ENCODE measurements at regions not wholly inside any gene's neighbourhood (a gene's known extent, or its start where the extent isn't known, plus 50 kb on each side); places are given as distances from the start of the nearest gene placed in this dataset.

DNA sequence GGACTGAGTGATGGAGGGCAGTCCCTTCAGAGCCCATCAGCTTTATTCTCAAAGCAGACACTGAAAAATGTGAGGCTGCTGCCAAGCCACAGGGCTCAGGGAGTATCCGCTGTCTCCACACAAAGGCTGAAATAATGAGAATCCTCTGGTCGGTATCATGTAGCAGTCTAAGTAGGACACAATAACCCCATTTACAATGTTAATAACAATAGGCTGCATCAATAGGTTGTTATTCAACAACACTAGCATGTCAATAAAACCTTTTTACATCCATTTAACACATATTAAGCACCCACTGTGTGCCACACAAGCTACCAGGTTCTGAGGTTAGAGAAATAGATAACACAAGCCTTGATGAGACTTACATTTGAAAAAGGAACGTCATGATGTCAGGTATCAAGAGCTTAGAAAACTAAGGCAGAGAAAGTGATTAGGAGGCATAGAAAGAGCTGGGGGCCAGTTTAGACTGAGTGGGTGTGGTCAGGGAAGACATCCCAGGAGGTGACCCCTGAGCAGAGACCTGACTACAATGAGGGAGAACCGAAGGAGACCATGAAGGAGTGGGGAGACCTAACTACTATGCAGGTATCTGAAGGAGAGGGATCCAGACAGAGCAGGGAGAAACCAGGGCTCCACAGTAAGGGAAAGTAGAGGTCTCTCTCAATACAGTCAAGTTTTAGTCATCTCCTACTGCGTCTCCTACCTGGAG lies 140.1 kb upstream of the GRIA1 start:
- no peak for TF ChIP-seq MIXL1 (CRISPR knock-in tag; IDR thresholded peaks at IDR 0.05)
- TF ChIP-seq DR1 (CRISPR knock-in tag; IDR thresholded peaks at IDR 0.05): no peak
- TF ChIP-seq, protein P1, sequence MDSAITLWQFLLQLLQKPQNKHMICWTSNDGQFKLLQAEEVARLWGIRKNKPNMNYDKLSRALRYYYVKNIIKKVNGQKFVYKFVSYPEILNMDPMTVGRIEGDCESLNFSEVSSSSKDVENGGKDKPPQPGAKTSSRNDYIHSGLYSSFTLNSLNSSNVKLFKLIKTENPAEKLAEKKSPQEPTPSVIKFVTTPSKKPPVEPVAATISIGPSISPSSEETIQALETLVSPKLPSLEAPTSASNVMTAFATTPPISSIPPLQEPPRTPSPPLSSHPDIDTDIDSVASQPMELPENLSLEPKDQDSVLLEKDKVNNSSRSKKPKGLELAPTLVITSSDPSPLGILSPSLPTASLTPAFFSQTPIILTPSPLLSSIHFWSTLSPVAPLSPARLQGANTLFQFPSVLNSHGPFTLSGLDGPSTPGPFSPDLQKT (CRISPR knock-in tag; IDR thresholded peaks at IDR 0.05; ENCODE audit: borderline replicate concordance): no peak
